ENCODE measurements at regions not wholly inside any gene's neighbourhood (a gene's known extent, or its start where the extent isn't known, plus 50 kb on each side); places are given as distances from the start of the nearest gene placed in this dataset.

GRCh38 chr9:11931109-11931508 is 762.1 kb upstream of the TYRP1 start:
- TF ChIP-seq EZH2phosphoT487 (IDR thresholded peaks at IDR 0.05; ENCODE audit: low read depth, severe bottlenecking, unreplicated experiment) (no peak), CTCF (IDR thresholded peaks at IDR 0.05; ENCODE audit: poor library complexity) (no peak), EZH2 (IDR thresholded peaks at IDR 0.05; ENCODE audit: borderline replicate concordance) (no peak)

Data from hepatocyte (in vitro differentiated cells).